T-helper 1 cell treated with Interleukin-12 subunit alpha and Interleukin-12 subunit beta and Interleukin-4 antibody, amounts not matched to agents 30 ng/mL and 1 ng/mL, for 36 hours (primary cell): ENCODE measurements at regions not wholly inside any gene's neighbourhood (a gene's known extent, or its start where the extent isn't known, plus 50 kb on each side); places are given as distances from the start of the nearest gene placed in this dataset.

Experiments
- intact Hi-C: fragments of 100-400 bp; cut with micrococcal nuclease; formaldehyde crosslinking; loops from one replicate; pipeline ENCODE4 v1.15.1; 2024

- intact Hi-C loops = no loop called here
These were observed 206.3 kb downstream of the TSN start for GRCh38 chr2:121961761-121962160.

- intact Hi-C loops = no loop called here
These were observed 210.2 kb downstream of the TSN start for GRCh38 chr2:121965661-121966060.

- intact Hi-C loops = no loop called here
These were observed 211.2 kb downstream of the TSN start for GRCh38 chr2:121966663-121967062.

- intact Hi-C loops = no loop called here
These were observed 213.7 kb downstream of the TSN start for GRCh38 chr2:121969166-121969565.

GRCh38 chr2:121969766-121970639 lies 214.6 kb downstream of the TSN start:
- intact Hi-C loops = no loop called here

- intact Hi-C loops = no loop called here
These were observed 216.8 kb downstream of the TSN start for GRCh38 chr2:121972203-121972602.

GRCh38 chr2:121974897-121975661 lies 219.6 kb downstream of the TSN start:
- intact Hi-C loops = loop anchor here (1.0 kb wide), 1 partner anchor 325 kb away; no protein-coding TSS in a partner anchor

- intact Hi-C loops = no loop called here
These were observed 221.5 kb downstream of the TSN start for GRCh38 chr2:121976926-121977325.

- intact Hi-C loops = no loop called here
These were observed 221.9 kb downstream of the TSN start for GRCh38 chr2:121977326-121977725.

- intact Hi-C loops = no loop called here
These were observed 237.2 kb downstream of the TSN start for GRCh38 chr2:121992700-121993099.

GRCh38 chr2:121993682-121994081 lies 238.2 kb downstream of the TSN start:
- intact Hi-C loops = no loop called here

- intact Hi-C loops = no loop called here
These were observed 239.1 kb downstream of the TSN start for GRCh38 chr2:121994238-121995206.

- intact Hi-C loops = no loop called here
These were observed 243.3 kb downstream of the TSN start for GRCh38 chr2:121998751-121999150.

- intact Hi-C loops = no loop called here
These were observed 243.8 kb downstream of the TSN start for GRCh38 chr2:121999264-121999663.

- intact Hi-C loops = no loop called here
These were observed 245.3 kb downstream of the TSN start for GRCh38 chr2:122000556-122001340.

- intact Hi-C loops = no loop called here
These were observed 246.0 kb downstream of the TSN start for GRCh38 chr2:122001441-122001874.

GRCh38 chr2:122003196-122003940 lies 247.9 kb downstream of the TSN start:
- intact Hi-C loops = no loop called here

- intact Hi-C loops = no loop called here
These were observed 251.7 kb downstream of the TSN start for GRCh38 chr2:122007126-122007525.

- intact Hi-C loops = no loop called here
These were observed 252.1 kb downstream of the TSN start for GRCh38 chr2:122007577-122007976.

GRCh38 chr2:122009561-122009960 lies 254.1 kb downstream of the TSN start:
- intact Hi-C loops = no loop called here
